Type B pancreatic cell (in vitro differentiated cells): ENCODE measurements at regions not wholly inside any gene's neighbourhood (a gene's known extent, or its start where the extent isn't known, plus 50 kb on each side); places are given as distances from the start of the nearest gene placed in this dataset.

Experiments used
- DNase-seq: peaks from one replicate; pipeline ENCODE4 v3.0.0; 2021; ENCODE audit warnings: mixed read lengths; ENCODE audit not compliant: unreplicated experiment; ENCODE audit errors: extremely low spot score
- H3K27ac Mint-ChIP-seq: 2 replicates; pipeline ENCODE4 v1.8.0; 2021; ENCODE audit warnings: mild to moderate bottlenecking, mixed read lengths
- H3K27me3 Mint-ChIP-seq: 2 replicates; pipeline ENCODE4 v1.8.0; 2021; ENCODE audit warnings: mixed read lengths
- H3K36me3 Mint-ChIP-seq: 2 replicates; pipeline ENCODE4 v1.8.0; 2021; ENCODE audit warnings: mixed read lengths
- H3K4me1 Mint-ChIP-seq: one replicate; pipeline ENCODE4 v1.8.0; 2021; ENCODE audit warnings: mixed read lengths; ENCODE audit not compliant: unreplicated experiment
- H3K4me3 Mint-ChIP-seq: 2 replicates; pipeline ENCODE4 v1.8.0; 2021; ENCODE audit warnings: mild to moderate bottlenecking, mixed read lengths
- H3K9me3 Mint-ChIP-seq: 2 replicates; pipeline ENCODE4 v1.8.0; 2021; ENCODE audit warnings: mixed read lengths
- TF ChIP-seq, protein P1 (sequence below): fragments of 200-600 bp; sonication (generic); conservative IDR thresholded peaks from 2 replicates; pipeline ENCODE4 v1.5.0; 2021; ENCODE audit warnings: antibody characterized with exemption, mild to moderate bottlenecking

- TF ChIP-seq, protein P1, sequence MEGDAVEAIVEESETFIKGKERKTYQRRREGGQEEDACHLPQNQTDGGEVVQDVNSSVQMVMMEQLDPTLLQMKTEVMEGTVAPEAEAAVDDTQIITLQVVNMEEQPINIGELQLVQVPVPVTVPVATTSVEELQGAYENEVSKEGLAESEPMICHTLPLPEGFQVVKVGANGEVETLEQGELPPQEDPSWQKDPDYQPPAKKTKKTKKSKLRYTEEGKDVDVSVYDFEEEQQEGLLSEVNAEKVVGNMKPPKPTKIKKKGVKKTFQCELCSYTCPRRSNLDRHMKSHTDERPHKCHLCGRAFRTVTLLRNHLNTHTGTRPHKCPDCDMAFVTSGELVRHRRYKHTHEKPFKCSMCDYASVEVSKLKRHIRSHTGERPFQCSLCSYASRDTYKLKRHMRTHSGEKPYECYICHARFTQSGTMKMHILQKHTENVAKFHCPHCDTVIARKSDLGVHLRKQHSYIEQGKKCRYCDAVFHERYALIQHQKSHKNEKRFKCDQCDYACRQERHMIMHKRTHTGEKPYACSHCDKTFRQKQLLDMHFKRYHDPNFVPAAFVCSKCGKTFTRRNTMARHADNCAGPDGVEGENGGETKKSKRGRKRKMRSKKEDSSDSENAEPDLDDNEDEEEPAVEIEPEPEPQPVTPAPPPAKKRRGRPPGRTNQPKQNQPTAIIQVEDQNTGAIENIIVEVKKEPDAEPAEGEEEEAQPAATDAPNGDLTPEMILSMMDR, result no peak
- Mint-ChIP-seq H3K9me3 (no peaks in the 10 kb centered on the region), H3K27ac (no peak overlapping the region), H3K4me3 (no peak overlapping the region), H3K27me3 (peaks cover 6% of the 10 kb centered on the region), H3K36me3 (no peaks in the 10 kb centered on the region), H3K4me1 (no peaks in the 10 kb centered on the region)
- no peak for DNase-seq
These were observed 415.0 kb upstream of the ZNF507 start for GRCh38 chr19:31930401-31930800.

GRCh38 chr19:31937983-31938382 is 407.4 kb upstream of the ZNF507 start:
- DNase-seq, result no peak
- H3K9me3 Mint-ChIP-seq, result peaks cover 6% of the 10 kb centered on the region
- no peak overlapping the region for H3K27ac Mint-ChIP-seq
- peaks cover 2% of the 10 kb centered on the region for H3K4me1 Mint-ChIP-seq
- TF ChIP-seq, protein P1, result no peak
- H3K27me3 Mint-ChIP-seq, result peaks cover 8% of the 10 kb centered on the region
- H3K36me3 Mint-ChIP-seq, result no peaks in the 10 kb centered on the region
- H3K4me3 Mint-ChIP-seq, result no peak overlapping the region

GRCh38 chr19:31938675-31939074 is 406.7 kb upstream of the ZNF507 start:
- Mint-ChIP-seq H3K9me3 (peaks cover 6% of the 10 kb centered on the region), H3K27me3 (peaks cover 15% of the 10 kb centered on the region)
- TF ChIP-seq, protein P1, result no peak

DNA sequence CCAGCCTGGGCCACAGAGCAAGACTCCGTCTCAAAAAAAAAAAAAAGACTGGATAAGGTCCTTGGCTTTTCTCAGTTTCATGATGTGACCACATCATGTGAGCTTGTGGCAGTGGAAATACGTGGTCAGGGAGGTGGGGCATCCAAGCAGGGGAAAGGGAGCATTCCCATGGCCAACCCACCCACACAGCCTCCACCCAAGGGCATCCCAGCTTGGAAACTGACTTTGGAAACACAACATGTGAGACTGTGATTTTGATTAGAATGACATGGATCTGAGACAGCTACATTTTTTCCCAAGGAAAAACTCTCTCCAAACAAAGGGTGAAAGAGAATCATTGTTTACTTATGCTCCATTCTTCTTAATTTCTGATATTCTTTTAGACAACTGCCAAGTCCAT is 405.0 kb upstream of the ZNF507 start:
- H3K4me1 Mint-ChIP-seq, result peaks cover 20% of the 10 kb centered on the region
- H3K9me3 Mint-ChIP-seq, result peaks cover 6% of the 10 kb centered on the region
- H3K27ac Mint-ChIP-seq, result no peak overlapping the region
- no peak for DNase-seq
- TF ChIP-seq, protein P1, result no peak
- H3K27me3 Mint-ChIP-seq, result peaks cover 29% of the 10 kb centered on the region
- H3K4me3 Mint-ChIP-seq, result no peak overlapping the region
- no peaks in the 10 kb centered on the region for H3K36me3 Mint-ChIP-seq

More at GRCh38 chr19:31938675-31939074, 406.7 kb upstream of the ZNF507 start:
- DNase-seq, result no peak
- H3K36me3 Mint-ChIP-seq, result no peaks in the 10 kb centered on the region
- peaks cover 9% of the 10 kb centered on the region for H3K4me1 Mint-ChIP-seq
- no peak overlapping the region for H3K4me3 Mint-ChIP-seq
- no peak overlapping the region for H3K27ac Mint-ChIP-seq

DNA sequence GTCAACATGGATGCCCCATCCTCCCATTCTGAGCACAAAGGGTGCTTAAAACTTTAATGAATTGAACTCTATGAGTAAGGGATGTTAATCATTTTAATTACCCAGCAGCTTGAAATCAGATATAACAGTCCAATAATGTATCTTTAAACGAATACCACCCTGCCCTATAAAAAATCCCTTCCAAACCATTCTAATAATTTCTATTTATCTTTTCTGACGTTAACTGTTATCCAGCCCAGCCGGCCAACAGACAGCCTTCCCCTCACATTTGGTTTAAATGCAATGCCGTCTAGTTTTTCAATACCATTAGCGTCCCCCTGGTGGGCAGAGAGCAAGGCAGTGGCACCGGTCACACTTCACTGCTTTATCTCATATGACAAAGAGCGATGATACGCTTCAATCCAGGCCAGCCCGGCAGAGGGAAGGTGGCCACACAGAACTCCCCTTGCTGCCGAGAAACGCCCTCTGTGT is 402.2 kb upstream of the ZNF507 start:
- H3K27ac Mint-ChIP-seq, result no peak overlapping the region
- TF ChIP-seq, protein P1, result peak; percentile 64
- no peaks in the 10 kb centered on the region for H3K36me3 Mint-ChIP-seq
- peaks cover 25% of the 10 kb centered on the region for H3K27me3 Mint-ChIP-seq
- peaks cover 20% of the 10 kb centered on the region for H3K4me1 Mint-ChIP-seq
- H3K9me3 Mint-ChIP-seq, result no peaks in the 10 kb centered on the region
- H3K4me3 Mint-ChIP-seq, result no peak overlapping the region
- DNase-seq, result no peak

DNA sequence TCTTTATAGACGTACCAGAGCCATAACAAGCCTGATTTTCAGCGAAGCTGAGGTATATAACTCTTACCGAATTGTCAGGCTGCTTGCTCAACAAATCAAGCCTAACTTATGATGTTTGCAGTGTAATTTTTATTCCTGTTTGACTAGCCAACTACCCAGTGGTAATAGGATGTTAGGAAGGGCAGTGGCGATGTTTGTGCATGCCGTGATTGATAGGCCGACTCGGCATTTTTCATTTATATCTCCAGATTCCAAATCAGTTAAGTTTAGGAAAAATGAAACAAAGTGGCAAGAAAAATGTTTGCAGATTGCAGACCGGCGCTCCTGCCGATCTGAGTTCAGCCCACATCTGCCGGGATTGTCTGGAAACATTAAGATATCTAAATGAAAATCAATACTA is 401.6 kb upstream of the ZNF507 start:
- Mint-ChIP-seq H3K4me3 (no peak overlapping the region), H3K36me3 (no peaks in the 10 kb centered on the region), H3K4me1 (peaks cover 21% of the 10 kb centered on the region), H3K27ac (no peak overlapping the region), H3K9me3 (no peaks in the 10 kb centered on the region), H3K27me3 (peaks cover 29% of the 10 kb centered on the region)
- TF ChIP-seq, protein P1, result no peak
- DNase-seq, result no peak
